Astrocyte (in vitro differentiated cells and primary cell): ENCODE measurements at regions not wholly inside any gene's neighbourhood (a gene's known extent, or its start where the extent isn't known, plus 50 kb on each side); places are given as distances from the start of the nearest gene placed in this dataset.

Experiments used
- DNase-seq: peaks from one replicate; pipeline ENCODE4 v3.0.0-alpha.2; 2010; ENCODE audit warnings: low read depth
- FAIRE-seq: peaks from 2 replicates; lab custom pipeline; 2011; peaks lifted over from hg19 to GRCh38; lab: Jason Lieb, UNC
- H2AFZ ChIP-seq: 2 replicates; pipeline ENCODE4 v1.6.0; 2012; ENCODE audit warnings: low read depth, low read length, inconsistent platforms
- H3K27ac ChIP-seq: 2 replicates; pipeline ENCODE4 v1.5.1; 2011; ENCODE audit warnings: low read depth, low read length, inconsistent platforms
- H3K27me3 ChIP-seq: 2 replicates; pipeline ENCODE4 v1.6.0; 2011; ENCODE audit warnings: low read length, inconsistent platforms; ENCODE audit not compliant: insufficient read depth
- H3K36me3 ChIP-seq: 2 replicates; pipeline ENCODE4 v1.5.1; 2011; ENCODE audit warnings: low read length, inconsistent platforms; ENCODE audit not compliant: insufficient read depth
- H3K4me1 ChIP-seq: 2 replicates; pipeline ENCODE4 v1.5.1; 2011; ENCODE audit warnings: low read length, inconsistent platforms; ENCODE audit not compliant: insufficient read depth
- H3K4me2 ChIP-seq: 2 replicates; pipeline ENCODE4 v1.6.0; 2012; ENCODE audit warnings: low read length, inconsistent platforms
- H3K4me3 ChIP-seq: 2 replicates; pipeline ENCODE4 v1.5.1; 2011; ENCODE audit warnings: low read depth, mild to moderate bottlenecking, low read length, inconsistent platforms; ENCODE audit not compliant: insufficient read depth
- H3K79me2 ChIP-seq: 2 replicates; pipeline ENCODE4 v1.6.0; 2012; ENCODE audit warnings: mild to moderate bottlenecking, low read length, inconsistent platforms; ENCODE audit not compliant: insufficient read depth
- H3K9ac ChIP-seq: 2 replicates; pipeline ENCODE4 v1.6.0; 2012; ENCODE audit warnings: mild to moderate bottlenecking, low read length, inconsistent platforms
- H3K9me3 ChIP-seq: 2 replicates; pipeline ENCODE4 v1.5.1; 2012; ENCODE audit warnings: low read depth, mild to moderate bottlenecking, low read length, inconsistent platforms; ENCODE audit not compliant: insufficient read depth
- H4K20me1 ChIP-seq: 2 replicates; pipeline ENCODE4 v1.6.0; 2012; ENCODE audit warnings: low read length, inconsistent platforms; ENCODE audit not compliant: insufficient read depth
- H3K27ac Mint-ChIP-seq: one replicate; pipeline ENCODE4 v1.8.0; 2021; ENCODE audit warnings: mild to moderate bottlenecking, mixed read lengths; ENCODE audit not compliant: unreplicated experiment
- H3K27me3 Mint-ChIP-seq: one replicate; pipeline ENCODE4 v1.8.0; 2021; ENCODE audit warnings: low read depth, mixed read lengths; ENCODE audit not compliant: unreplicated experiment
- H3K36me3 Mint-ChIP-seq: one replicate; pipeline ENCODE4 v1.8.0; 2021; ENCODE audit warnings: low read depth, mixed read lengths; ENCODE audit not compliant: unreplicated experiment
- H3K4me1 Mint-ChIP-seq: one replicate; pipeline ENCODE4 v1.8.0; 2021; ENCODE audit warnings: low read depth, mixed read lengths; ENCODE audit not compliant: unreplicated experiment
- H3K4me3 Mint-ChIP-seq: one replicate; pipeline ENCODE4 v1.8.0; 2021; ENCODE audit warnings: mild to moderate bottlenecking, moderate library complexity, mixed read lengths; ENCODE audit not compliant: unreplicated experiment
- H3K9me3 Mint-ChIP-seq: one replicate; pipeline ENCODE4 v1.8.0; 2021; ENCODE audit warnings: mild to moderate bottlenecking, mixed read lengths; ENCODE audit not compliant: unreplicated experiment
- EZH2 ChIP-seq: IDR thresholded peaks from 2 replicates; pipeline ENCODE4 v1.6.1; 2012; ENCODE audit warnings: mild to moderate bottlenecking, low read length, inconsistent platforms; ENCODE audit not compliant: insufficient read depth
- TF ChIP-seq, protein P1 (sequence below): IDR thresholded peaks from 2 replicates; pipeline ENCODE4 v1.5.1; 2011; ENCODE audit warnings: low read depth, mild to moderate bottlenecking, inconsistent platforms, low read length, moderate library complexity; ENCODE audit not compliant: insufficient read depth

DNA sequence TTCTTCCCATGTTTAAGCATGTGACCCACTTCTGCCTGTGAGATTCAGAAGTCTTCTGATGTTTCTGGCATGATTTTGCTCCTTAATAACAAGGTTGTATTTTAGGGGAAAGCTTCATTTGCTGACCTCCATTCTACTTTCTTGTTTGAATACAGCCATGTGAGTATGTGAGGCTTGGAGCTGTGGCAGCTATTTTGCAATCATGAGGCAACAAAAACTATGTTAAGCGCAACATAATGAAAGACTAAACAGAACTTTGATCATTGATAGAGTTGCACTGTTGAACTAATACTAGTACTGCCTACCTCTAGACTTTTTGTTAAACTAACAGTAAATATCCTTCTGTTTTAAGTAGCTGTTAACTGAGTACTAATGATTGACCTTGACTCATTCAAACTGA is 203.8 kb upstream of the FAM3C start:
- Histone ChIP-seq H3K4me1 (no peaks in the 10 kb centered on the region), H3K9me3 (no peaks in the 10 kb centered on the region), H3K36me3 (no peaks in the 10 kb centered on the region), H3K4me2 (no peak overlapping the region), H3K27ac (no peak overlapping the region), H3K79me2 (no peaks in the 10 kb centered on the region), H3K4me3 (no peak overlapping the region), H3K9ac (no peak overlapping the region), H3K27me3 (no peaks in the 10 kb centered on the region), H4K20me1 (no peaks in the 10 kb centered on the region), H2AFZ (no peak overlapping the region)
- Mint-ChIP-seq H3K36me3 (no peaks in the 10 kb centered on the region), H3K9me3 (no peaks in the 10 kb centered on the region), H3K27me3 (no peaks in the 10 kb centered on the region), H3K4me3 (no peak overlapping the region), H3K27ac (no peak overlapping the region), H3K4me1 (peaks cover 5% of the 10 kb centered on the region)
- FAIRE-seq (no peak), DNase-seq (no peak)
- TF ChIP-seq EZH2 = no peak
- TF ChIP-seq, protein P1, sequence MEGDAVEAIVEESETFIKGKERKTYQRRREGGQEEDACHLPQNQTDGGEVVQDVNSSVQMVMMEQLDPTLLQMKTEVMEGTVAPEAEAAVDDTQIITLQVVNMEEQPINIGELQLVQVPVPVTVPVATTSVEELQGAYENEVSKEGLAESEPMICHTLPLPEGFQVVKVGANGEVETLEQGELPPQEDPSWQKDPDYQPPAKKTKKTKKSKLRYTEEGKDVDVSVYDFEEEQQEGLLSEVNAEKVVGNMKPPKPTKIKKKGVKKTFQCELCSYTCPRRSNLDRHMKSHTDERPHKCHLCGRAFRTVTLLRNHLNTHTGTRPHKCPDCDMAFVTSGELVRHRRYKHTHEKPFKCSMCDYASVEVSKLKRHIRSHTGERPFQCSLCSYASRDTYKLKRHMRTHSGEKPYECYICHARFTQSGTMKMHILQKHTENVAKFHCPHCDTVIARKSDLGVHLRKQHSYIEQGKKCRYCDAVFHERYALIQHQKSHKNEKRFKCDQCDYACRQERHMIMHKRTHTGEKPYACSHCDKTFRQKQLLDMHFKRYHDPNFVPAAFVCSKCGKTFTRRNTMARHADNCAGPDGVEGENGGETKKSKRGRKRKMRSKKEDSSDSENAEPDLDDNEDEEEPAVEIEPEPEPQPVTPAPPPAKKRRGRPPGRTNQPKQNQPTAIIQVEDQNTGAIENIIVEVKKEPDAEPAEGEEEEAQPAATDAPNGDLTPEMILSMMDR = no peak

DNA sequence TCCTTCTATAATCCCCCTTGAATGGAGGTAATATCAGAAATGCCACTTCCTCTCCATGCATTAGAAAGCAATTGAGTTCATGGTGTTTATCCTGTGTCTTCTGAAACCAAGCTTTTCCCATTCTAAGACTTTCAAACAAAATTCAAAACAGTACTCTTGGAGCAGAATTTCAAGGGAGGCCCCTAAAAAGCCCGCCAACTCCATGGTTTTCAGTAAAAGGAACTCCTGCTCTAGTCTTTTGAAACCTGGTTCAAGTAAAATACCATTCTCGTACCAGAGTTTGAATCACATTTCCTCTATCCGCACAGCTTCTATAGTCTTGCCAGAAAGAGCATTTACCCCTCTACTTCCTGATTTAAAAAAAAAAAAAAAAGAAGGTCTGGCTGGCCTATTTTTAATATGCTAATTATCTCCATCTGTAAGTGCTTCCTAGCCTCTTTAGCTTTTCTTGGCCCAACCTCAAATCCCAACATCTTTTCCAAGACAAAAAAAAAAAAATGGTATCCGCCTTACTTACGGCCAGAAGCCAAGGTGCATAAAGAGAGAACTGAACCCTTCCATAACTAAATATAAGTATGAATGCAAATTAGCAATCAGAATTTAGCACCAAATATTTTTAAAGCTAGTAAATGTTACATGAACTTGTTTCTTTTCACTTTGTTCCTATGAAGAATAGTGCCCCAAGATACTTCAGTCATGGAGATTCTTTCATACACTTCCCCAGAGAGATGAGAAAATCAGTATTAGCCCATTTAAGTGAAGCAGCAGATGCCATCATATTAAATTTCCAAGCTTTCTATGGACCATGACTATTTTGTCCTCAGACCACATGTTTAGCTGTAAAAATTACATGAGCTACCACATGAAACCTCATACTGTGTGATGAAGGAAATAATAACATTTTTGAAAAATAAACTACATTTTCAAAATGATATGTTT is 199.9 kb upstream of the FAM3C start:
- H3K36me3 Mint-ChIP-seq = no peaks in the 10 kb centered on the region
- H3K9me3 ChIP-seq = no peaks in the 10 kb centered on the region
- H3K27me3 ChIP-seq = no peaks in the 10 kb centered on the region
- TF ChIP-seq, protein P1 = no peak
- no peak for TF ChIP-seq EZH2
- H3K4me2 ChIP-seq = no peak overlapping the region
- FAIRE-seq = no peak
- H3K4me3 ChIP-seq = no peak overlapping the region
- no peak overlapping the region for H3K27ac ChIP-seq
- H3K27me3 Mint-ChIP-seq = no peaks in the 10 kb centered on the region
- H3K9ac ChIP-seq = no peak overlapping the region
- H3K79me2 ChIP-seq = no peaks in the 10 kb centered on the region
- no peak for DNase-seq
- no peaks in the 10 kb centered on the region for H3K4me1 ChIP-seq
- no peaks in the 10 kb centered on the region for H4K20me1 ChIP-seq
- no peak overlapping the region for H3K4me3 Mint-ChIP-seq
- no peaks in the 10 kb centered on the region for H3K9me3 Mint-ChIP-seq
- H3K27ac Mint-ChIP-seq = no peak overlapping the region
- no peaks in the 10 kb centered on the region for H3K4me1 Mint-ChIP-seq
- H2AFZ ChIP-seq = no peak overlapping the region
- no peaks in the 10 kb centered on the region for H3K36me3 ChIP-seq

DNA sequence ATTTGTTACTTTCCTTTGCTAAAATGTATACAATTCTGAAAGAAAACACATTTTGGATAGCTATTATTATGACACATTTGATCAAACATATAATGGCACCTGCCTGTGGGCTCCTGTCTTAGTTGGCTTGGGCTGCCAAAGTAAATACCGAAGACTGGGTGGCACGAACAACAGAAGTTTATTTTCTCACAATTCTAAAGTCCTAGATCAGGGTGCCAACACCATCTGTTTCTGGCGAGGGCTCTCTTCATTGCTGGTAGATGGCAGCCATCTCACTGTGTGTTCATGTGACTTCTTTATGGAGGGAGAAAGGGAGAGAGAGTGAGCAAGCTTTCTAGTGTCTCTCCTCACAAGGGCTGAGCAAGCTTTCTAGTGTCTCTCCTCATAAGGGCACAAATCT is 195.8 kb upstream of the FAM3C start:
- no peak overlapping the region for H2AFZ ChIP-seq
- H3K9me3 Mint-ChIP-seq = no peaks in the 10 kb centered on the region
- H3K4me3 ChIP-seq = no peak overlapping the region
- H3K27me3 ChIP-seq = no peaks in the 10 kb centered on the region
- no peak overlapping the region for H3K9ac ChIP-seq
- no peaks in the 10 kb centered on the region for H3K4me1 Mint-ChIP-seq
- no peaks in the 10 kb centered on the region for H3K9me3 ChIP-seq
- H4K20me1 ChIP-seq = no peaks in the 10 kb centered on the region
- no peaks in the 10 kb centered on the region for H3K79me2 ChIP-seq
- H3K4me3 Mint-ChIP-seq = no peak overlapping the region
- DNase-seq (no peak), FAIRE-seq (no peak)
- no peaks in the 10 kb centered on the region for H3K4me1 ChIP-seq
- no peak overlapping the region for H3K4me2 ChIP-seq
- no peak overlapping the region for H3K27ac ChIP-seq
- no peaks in the 10 kb centered on the region for H3K36me3 ChIP-seq
- no peaks in the 10 kb centered on the region for H3K36me3 Mint-ChIP-seq
- H3K27ac Mint-ChIP-seq = no peak overlapping the region
- no peaks in the 10 kb centered on the region for H3K27me3 Mint-ChIP-seq
- TF ChIP-seq, protein P1 = no peak
- no peak for TF ChIP-seq EZH2
